Osteoblast (primary cell): ENCODE measurements at regions not wholly inside any gene's neighbourhood (a gene's known extent, or its start where the extent isn't known, plus 50 kb on each side); places are given as distances from the start of the nearest gene placed in this dataset.
"Not testable (repeated sequence)": the region's sequence is repeated elsewhere in the genome, so short reads cannot be mapped to it uniquely, and the experiment has no call there.

Experiments used
- DNase-seq: peaks from one replicate; pipeline ENCODE4 v3.0.0; 2011; ENCODE audit warnings: low spot score, mixed read lengths; ENCODE audit not compliant: insufficient read length; ENCODE audit errors: missing footprints
- H2AFZ ChIP-seq: 2 replicates; pipeline ENCODE4 v1.6.0; 2011; ENCODE audit warnings: mild to moderate bottlenecking, low read length
- H3K27ac ChIP-seq: 2 replicates; pipeline ENCODE4 v1.5.1; 2011; ENCODE audit warnings: mild to moderate bottlenecking, low read depth, low read length, moderate library complexity
- H3K27me3 ChIP-seq: 2 replicates; pipeline ENCODE4 v1.6.0; 2012; ENCODE audit warnings: mild to moderate bottlenecking, control low read depth, inconsistent platforms, low read length, moderate library complexity; ENCODE audit not compliant: insufficient read depth
- H3K36me3 ChIP-seq: 2 replicates; pipeline ENCODE4 v1.5.1; 2011; ENCODE audit warnings: mild to moderate bottlenecking, low read length, control low read depth, moderate library complexity; ENCODE audit not compliant: insufficient read depth
- H3K4me1 ChIP-seq: 2 replicates; pipeline ENCODE4 v1.5.1; 2011; ENCODE audit warnings: mild to moderate bottlenecking, low read length, control low read depth, moderate library complexity; ENCODE audit not compliant: insufficient read depth
- H3K4me2 ChIP-seq: 2 replicates; pipeline ENCODE4 v1.6.0; 2011; ENCODE audit warnings: mild to moderate bottlenecking, low read length; ENCODE audit not compliant: insufficient read depth
- H3K4me3 ChIP-seq: fragments of 200-600 bp; sonication (generic); 3 replicates; pipeline ENCODE4 v1.5.1; 2012; ENCODE audit warnings: mild to moderate bottlenecking, low read length, inconsistent platforms; ENCODE audit not compliant: insufficient read depth
- H3K79me2 ChIP-seq: 2 replicates; pipeline ENCODE4 v1.6.0; 2012; ENCODE audit warnings: mild to moderate bottlenecking, low read length, control low read depth, inconsistent platforms; ENCODE audit not compliant: insufficient read depth
- H3K9me3 ChIP-seq: 2 replicates; pipeline ENCODE4 v1.5.1; 2011; ENCODE audit warnings: low read depth, low read length, control low read depth
- H4K20me1 ChIP-seq: 2 replicates; pipeline ENCODE4 v1.6.0; 2012; ENCODE audit warnings: mild to moderate bottlenecking, low read length, control low read depth; ENCODE audit not compliant: insufficient read depth
- CTCF ChIP-seq: IDR thresholded peaks from 2 replicates; pipeline ENCODE4 v1.5.1; 2011; ENCODE audit warnings: mild to moderate bottlenecking, low read depth, low read length, moderate library complexity; ENCODE audit errors: extremely low read depth

- Histone ChIP-seq H4K20me1 (no peaks in the 10 kb centered on the region), H3K27me3 (no peaks in the 10 kb centered on the region), H3K4me3 (no peak overlapping the region), H3K36me3 (no peaks in the 10 kb centered on the region), H3K27ac (no peak overlapping the region), H2AFZ (no peak overlapping the region), H3K4me2 (no peak overlapping the region), H3K79me2 (no peaks in the 10 kb centered on the region), H3K9me3 (no peaks in the 10 kb centered on the region), H3K4me1 (no peaks in the 10 kb centered on the region)
- no peak for DNase-seq
- no peak for TF ChIP-seq CTCF
Observed at GRCh38 chrX:26788402-26788998, 572.5 kb downstream of the MAGEB5 start.

- H3K4me1 ChIP-seq: no peaks in the 10 kb centered on the region
- no peaks in the 10 kb centered on the region for H3K79me2 ChIP-seq
- peak; percentile 41 for TF ChIP-seq CTCF
- DNase-seq: no peak
- no peaks in the 10 kb centered on the region for H4K20me1 ChIP-seq
- no peak overlapping the region for H3K4me2 ChIP-seq
- no peak overlapping the region for H2AFZ ChIP-seq
- H3K27ac ChIP-seq: no peak overlapping the region
- no peak overlapping the region for H3K4me3 ChIP-seq
- no peaks in the 10 kb centered on the region for H3K9me3 ChIP-seq
- no peaks in the 10 kb centered on the region for H3K27me3 ChIP-seq
- H3K36me3 ChIP-seq: no peaks in the 10 kb centered on the region
Observed at GRCh38 chrX:26783512-26784225, 567.7 kb downstream of the MAGEB5 start.

GRCh38 chrX:26778320-26778888, 562.4 kb downstream of the MAGEB5 start:
- H3K27ac ChIP-seq: no peak overlapping the region
- TF ChIP-seq CTCF: no peak
- H3K4me1 ChIP-seq: no peaks in the 10 kb centered on the region
- no peak for DNase-seq
- no peaks in the 10 kb centered on the region for H3K79me2 ChIP-seq
- no peaks in the 10 kb centered on the region for H4K20me1 ChIP-seq
- H3K4me2 ChIP-seq: no peak overlapping the region
- no peak overlapping the region for H2AFZ ChIP-seq
- no peak overlapping the region for H3K4me3 ChIP-seq
- H3K9me3 ChIP-seq: peaks cover 1% of the 10 kb centered on the region
- H3K27me3 ChIP-seq: no peaks in the 10 kb centered on the region
- no peaks in the 10 kb centered on the region for H3K36me3 ChIP-seq

- Histone ChIP-seq H3K27ac (no peak overlapping the region), H3K9me3 (no peaks in the 10 kb centered on the region), H3K4me1 (no peaks in the 10 kb centered on the region), H3K36me3 (no peaks in the 10 kb centered on the region), H3K79me2 (no peaks in the 10 kb centered on the region), H3K4me2 (no peak overlapping the region), H2AFZ (no peak overlapping the region), H3K27me3 (no peaks in the 10 kb centered on the region), H3K4me3 (no peak overlapping the region), H4K20me1 (no peaks in the 10 kb centered on the region)
- no peak for TF ChIP-seq CTCF
- no peak for DNase-seq
Observed at GRCh38 chrX:26762253-26762652, 546.3 kb downstream of the MAGEB5 start.

GRCh38 chrX:26755760-26756159, 539.8 kb downstream of the MAGEB5 start:
- not testable (repeated sequence) for H3K27me3 ChIP-seq, H3K36me3 ChIP-seq

More at GRCh38 chrX:26755760-26756159, 539.8 kb downstream of the MAGEB5 start:
- not testable (repeated sequence) for H4K20me1 ChIP-seq, H3K9me3 ChIP-seq, H3K4me3 ChIP-seq, H3K4me2 ChIP-seq, H3K27ac ChIP-seq, DNase-seq, H3K79me2 ChIP-seq, H2AFZ ChIP-seq, H3K4me1 ChIP-seq
